ENCODE measurements at regions not wholly inside any gene's neighbourhood (a gene's known extent, or its start where the extent isn't known, plus 50 kb on each side); places are given as distances from the start of the nearest gene placed in this dataset.

- Histone ChIP-seq H3K79me2 (ENCODE audit: control insufficient read depth, insufficient read depth, low read length) (no peaks in the 10 kb centered on the region), H3K9ac (ENCODE audit: control insufficient read depth, extremely low read depth, insufficient read depth, low read length) (no peak overlapping the region), H3K9me3 (ENCODE audit: control insufficient read depth, low read depth, low read length) (no peaks in the 10 kb centered on the region), H3K27me3 (ENCODE audit: control insufficient read depth, extremely low read depth, insufficient read depth, low read length) (peaks cover 3% of the 10 kb centered on the region), H3K4me3 (ENCODE audit: control insufficient read depth in 2 of 3, extremely low read depth in 1 of 3, insufficient read depth in 2 of 3, low read depth in 1 of 3, low read length in 3 of 3) (no peak overlapping the region), H4K20me1 (ENCODE audit: control insufficient read depth, extremely low read depth, insufficient read depth, low read length) (no peaks in the 10 kb centered on the region), H3K36me3 (ENCODE audit: control insufficient read depth in 2 of 2, extremely low read depth in 1 of 2, insufficient read depth in 2 of 2, low read length in 2 of 2) (no peaks in the 10 kb centered on the region), H3K4me2 (ENCODE audit: control insufficient read depth, extremely low read depth, insufficient read depth, low read depth, low read length) (no peak overlapping the region), H3K27ac (ENCODE audit: control insufficient read depth, insufficient read depth, low read length) (no peak overlapping the region), H3K9me1 (ENCODE audit: control insufficient read depth, extremely low read depth, insufficient read depth, low read length) (no peaks in the 10 kb centered on the region), H3K4me1 (ENCODE audit: control insufficient read depth, extremely low read depth, insufficient read depth, low read length) (no peaks in the 10 kb centered on the region), H2AFZ (ENCODE audit: control insufficient read depth, low read length) (no peak overlapping the region)
- DNase-seq (ENCODE audit: low read depth, low spot score) (no peak), FAIRE-seq (no peak)
- dilution Hi-C loops (cut with MboI; ENCODE audit: extremely low pct_ligation_motif_present, low sequenced_read_pairs): no loop called here
- TF ChIP-seq EZH2 (IDR thresholded peaks at IDR 0.05; ENCODE audit: low read length): no peak
- TF ChIP-seq, protein P1, sequence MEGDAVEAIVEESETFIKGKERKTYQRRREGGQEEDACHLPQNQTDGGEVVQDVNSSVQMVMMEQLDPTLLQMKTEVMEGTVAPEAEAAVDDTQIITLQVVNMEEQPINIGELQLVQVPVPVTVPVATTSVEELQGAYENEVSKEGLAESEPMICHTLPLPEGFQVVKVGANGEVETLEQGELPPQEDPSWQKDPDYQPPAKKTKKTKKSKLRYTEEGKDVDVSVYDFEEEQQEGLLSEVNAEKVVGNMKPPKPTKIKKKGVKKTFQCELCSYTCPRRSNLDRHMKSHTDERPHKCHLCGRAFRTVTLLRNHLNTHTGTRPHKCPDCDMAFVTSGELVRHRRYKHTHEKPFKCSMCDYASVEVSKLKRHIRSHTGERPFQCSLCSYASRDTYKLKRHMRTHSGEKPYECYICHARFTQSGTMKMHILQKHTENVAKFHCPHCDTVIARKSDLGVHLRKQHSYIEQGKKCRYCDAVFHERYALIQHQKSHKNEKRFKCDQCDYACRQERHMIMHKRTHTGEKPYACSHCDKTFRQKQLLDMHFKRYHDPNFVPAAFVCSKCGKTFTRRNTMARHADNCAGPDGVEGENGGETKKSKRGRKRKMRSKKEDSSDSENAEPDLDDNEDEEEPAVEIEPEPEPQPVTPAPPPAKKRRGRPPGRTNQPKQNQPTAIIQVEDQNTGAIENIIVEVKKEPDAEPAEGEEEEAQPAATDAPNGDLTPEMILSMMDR (optimal IDR thresholded peaks at IDR 0.05 in 1 of 3, IDR thresholded peaks at IDR 0.05 in 1 of 3, conservative IDR thresholded peaks at IDR 0.05 in 1 of 3; ENCODE audit: extremely low read depth in 1 of 3, insufficient read depth in 2 of 3, low read length in 3 of 3): no peak
These were observed 175.9 kb downstream of the RWDD3 start for GRCh38 chr1:95409901-95410300.

GRCh38 chr1:95415146-95415545 lies 181.1 kb downstream of the RWDD3 start:
- TF ChIP-seq, protein P1 (optimal IDR thresholded peaks at IDR 0.05 in 1 of 3, IDR thresholded peaks at IDR 0.05 in 1 of 3, conservative IDR thresholded peaks at IDR 0.05 in 1 of 3; ENCODE audit: extremely low read depth in 1 of 3, insufficient read depth in 2 of 3, low read length in 3 of 3): no peak
- no peak for TF ChIP-seq EZH2 (IDR thresholded peaks at IDR 0.05; ENCODE audit: low read length)
- no peak for FAIRE-seq

More at GRCh38 chr1:95415146-95415545, 181.1 kb downstream of the RWDD3 start:
- Histone ChIP-seq H3K4me3 (ENCODE audit: control insufficient read depth in 2 of 3, extremely low read depth in 1 of 3, insufficient read depth in 2 of 3, low read depth in 1 of 3, low read length in 3 of 3) (no peak overlapping the region), H3K27me3 (ENCODE audit: control insufficient read depth, extremely low read depth, insufficient read depth, low read length) (no peaks in the 10 kb centered on the region), H2AFZ (ENCODE audit: control insufficient read depth, low read length) (no peak overlapping the region), H3K9me3 (ENCODE audit: control insufficient read depth, low read depth, low read length) (no peaks in the 10 kb centered on the region), H3K27ac (ENCODE audit: control insufficient read depth, insufficient read depth, low read length) (no peak overlapping the region), H3K4me1 (ENCODE audit: control insufficient read depth, extremely low read depth, insufficient read depth, low read length) (no peaks in the 10 kb centered on the region), H3K4me2 (ENCODE audit: control insufficient read depth, extremely low read depth, insufficient read depth, low read depth, low read length) (no peak overlapping the region), H3K36me3 (ENCODE audit: control insufficient read depth in 2 of 2, extremely low read depth in 1 of 2, insufficient read depth in 2 of 2, low read length in 2 of 2) (no peaks in the 10 kb centered on the region), H3K9me1 (ENCODE audit: control insufficient read depth, extremely low read depth, insufficient read depth, low read length) (no peaks in the 10 kb centered on the region), H3K79me2 (ENCODE audit: control insufficient read depth, insufficient read depth, low read length) (no peaks in the 10 kb centered on the region), H3K9ac (ENCODE audit: control insufficient read depth, extremely low read depth, insufficient read depth, low read length) (no peak overlapping the region), H4K20me1 (ENCODE audit: control insufficient read depth, extremely low read depth, insufficient read depth, low read length) (no peaks in the 10 kb centered on the region)
- DNase-seq (ENCODE audit: low read depth, low spot score): no peak
- dilution Hi-C loops (cut with MboI; ENCODE audit: extremely low pct_ligation_motif_present, low sequenced_read_pairs): no loop called here

Data from keratinocyte (primary cell).